ENCODE measurements at regions not wholly inside any gene's neighbourhood (a gene's known extent, or its start where the extent isn't known, plus 50 kb on each side); places are given as distances from the start of the nearest gene placed in this dataset.

DNA sequence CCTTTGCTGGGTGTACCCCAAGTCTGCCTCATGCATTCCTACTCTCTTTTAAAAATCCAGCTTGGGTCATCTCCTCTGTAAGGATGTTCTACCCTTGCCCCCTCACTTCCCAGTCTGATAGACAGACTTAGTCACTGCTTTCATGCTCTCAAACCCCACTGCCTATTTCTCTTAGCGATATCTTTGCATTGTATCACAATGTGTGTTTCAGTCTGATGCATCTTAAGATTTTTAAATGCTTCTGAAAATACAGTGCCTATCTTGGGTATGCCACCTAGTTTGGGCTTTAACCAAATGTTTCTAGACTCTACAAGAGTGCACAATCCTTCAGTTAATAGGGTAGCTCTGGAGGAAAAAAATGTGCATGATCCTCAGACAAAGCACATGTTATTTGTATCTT is 97.8 kb downstream of the SNX18 start:
- TF ChIP-seq POLR2A (IDR thresholded peaks at IDR 0.05): no peak
- TF ChIP-seq, protein P1, sequence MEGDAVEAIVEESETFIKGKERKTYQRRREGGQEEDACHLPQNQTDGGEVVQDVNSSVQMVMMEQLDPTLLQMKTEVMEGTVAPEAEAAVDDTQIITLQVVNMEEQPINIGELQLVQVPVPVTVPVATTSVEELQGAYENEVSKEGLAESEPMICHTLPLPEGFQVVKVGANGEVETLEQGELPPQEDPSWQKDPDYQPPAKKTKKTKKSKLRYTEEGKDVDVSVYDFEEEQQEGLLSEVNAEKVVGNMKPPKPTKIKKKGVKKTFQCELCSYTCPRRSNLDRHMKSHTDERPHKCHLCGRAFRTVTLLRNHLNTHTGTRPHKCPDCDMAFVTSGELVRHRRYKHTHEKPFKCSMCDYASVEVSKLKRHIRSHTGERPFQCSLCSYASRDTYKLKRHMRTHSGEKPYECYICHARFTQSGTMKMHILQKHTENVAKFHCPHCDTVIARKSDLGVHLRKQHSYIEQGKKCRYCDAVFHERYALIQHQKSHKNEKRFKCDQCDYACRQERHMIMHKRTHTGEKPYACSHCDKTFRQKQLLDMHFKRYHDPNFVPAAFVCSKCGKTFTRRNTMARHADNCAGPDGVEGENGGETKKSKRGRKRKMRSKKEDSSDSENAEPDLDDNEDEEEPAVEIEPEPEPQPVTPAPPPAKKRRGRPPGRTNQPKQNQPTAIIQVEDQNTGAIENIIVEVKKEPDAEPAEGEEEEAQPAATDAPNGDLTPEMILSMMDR (IDR thresholded peaks at IDR 0.05): no peak

Data from Peyer's patch (tissue), 4 donors.